ENCODE measurements at regions not wholly inside any gene's neighbourhood (a gene's known extent, or its start where the extent isn't known, plus 50 kb on each side); places are given as distances from the start of the nearest gene placed in this dataset.

GRCh38 chr20:11838076-11838636, 79.5 kb upstream of the BTBD3 start:
- H2AFZ ChIP-seq (ENCODE audit: low read depth, low read length), result no peak overlapping the region
- no peak overlapping the region for H3K27ac ChIP-seq (ENCODE audit: low read length)
- no peaks in the 10 kb centered on the region for H3K36me3 ChIP-seq (ENCODE audit: insufficient read depth, low read length)
- H4K20me1 ChIP-seq (ENCODE audit: insufficient read depth), result no peaks in the 10 kb centered on the region
- no peaks in the 10 kb centered on the region for H3K79me2 ChIP-seq (replicated peaks; ENCODE audit: insufficient read depth, low read length)
- H3K9me3 ChIP-seq (ENCODE audit: low read length), result no peaks in the 10 kb centered on the region
- no peaks in the 10 kb centered on the region for H3K27me3 ChIP-seq (ENCODE audit: insufficient read depth, low read depth, low read length)
- H3K4me3 ChIP-seq (ENCODE audit: low read length), result no peak overlapping the region
- no peaks in the 10 kb centered on the region for H3F3A ChIP-seq (ENCODE audit: insufficient read depth, low read length, poor library complexity, severe bottlenecking)
- no peaks in the 10 kb centered on the region for H3K9me2 ChIP-seq (ENCODE audit: insufficient read depth, low read length)
- H3K9ac ChIP-seq (ENCODE audit: low read length), result no peak overlapping the region
- no peak for TF ChIP-seq TAF1 (IDR thresholded peaks at IDR 0.05; ENCODE audit: low read depth)
- TF ChIP-seq SMC3 (conservative IDR thresholded peaks at IDR 0.05; ENCODE audit: poor library complexity), result no peak
- TF ChIP-seq MXI1 (conservative IDR thresholded peaks at IDR 0.05; ENCODE audit: poor library complexity, severe bottlenecking), result no peak
- no peak for TF ChIP-seq CTCF (IDR thresholded peaks at IDR 0.05; ENCODE audit: poor library complexity, severe bottlenecking)
- TF ChIP-seq EZH2 (IDR thresholded peaks at IDR 0.05; ENCODE audit: borderline replicate concordance, insufficient read depth, low read length, poor library complexity, severe bottlenecking), result no peak
- no peak overlapping the region for H3K4me2 ChIP-seq (ENCODE audit: low read length)

GRCh38 chr20:11841972-11842461, 75.7 kb upstream of the BTBD3 start:
- Histone ChIP-seq H3K9ac (ENCODE audit: low read length) (no peak overlapping the region), H3K27ac (ENCODE audit: low read length) (no peak overlapping the region), H3K4me3 (ENCODE audit: low read length) (no peak overlapping the region), H2AFZ (ENCODE audit: low read depth, low read length) (no peak overlapping the region), H3K9me2 (ENCODE audit: insufficient read depth, low read length) (no peaks in the 10 kb centered on the region), H3K36me3 (ENCODE audit: insufficient read depth, low read length) (no peaks in the 10 kb centered on the region), H3K4me2 (ENCODE audit: low read length) (no peak overlapping the region), H3F3A (ENCODE audit: insufficient read depth, low read length, poor library complexity, severe bottlenecking) (no peaks in the 10 kb centered on the region), H3K27me3 (ENCODE audit: insufficient read depth, low read depth, low read length) (no peaks in the 10 kb centered on the region), H4K20me1 (ENCODE audit: insufficient read depth) (no peaks in the 10 kb centered on the region), H3K79me2 (replicated peaks; ENCODE audit: insufficient read depth, low read length) (no peaks in the 10 kb centered on the region), H3K9me3 (ENCODE audit: low read length) (no peaks in the 10 kb centered on the region)
- TF ChIP-seq POLR2AphosphoS5 (IDR thresholded peaks at IDR 0.05) (no peak), EZH2 (IDR thresholded peaks at IDR 0.05; ENCODE audit: borderline replicate concordance, insufficient read depth, low read length, poor library complexity, severe bottlenecking) (no peak), RAD21 (conservative IDR thresholded peaks at IDR 0.05) (no peak), CTCF (IDR thresholded peaks at IDR 0.05; ENCODE audit: poor library complexity, severe bottlenecking) (no peak), EP300 (conservative IDR thresholded peaks at IDR 0.05; ENCODE audit: poor library complexity, severe bottlenecking) (no peak), TAF1 (IDR thresholded peaks at IDR 0.05; ENCODE audit: low read depth) (no peak), MXI1 (conservative IDR thresholded peaks at IDR 0.05; ENCODE audit: poor library complexity, severe bottlenecking) (no peak)

GRCh38 chr20:11843289-11843688, 74.4 kb upstream of the BTBD3 start:
- no peaks in the 10 kb centered on the region for H3K9me3 ChIP-seq (ENCODE audit: low read length)
- TF ChIP-seq POLR2AphosphoS5 (IDR thresholded peaks at IDR 0.05), result no peak
- TF ChIP-seq EP300 (conservative IDR thresholded peaks at IDR 0.05; ENCODE audit: poor library complexity, severe bottlenecking), result no peak
- no peak for TF ChIP-seq SMC3 (conservative IDR thresholded peaks at IDR 0.05; ENCODE audit: poor library complexity)
- TF ChIP-seq MXI1 (conservative IDR thresholded peaks at IDR 0.05; ENCODE audit: poor library complexity, severe bottlenecking), result no peak
- no peak for TF ChIP-seq TAF1 (IDR thresholded peaks at IDR 0.05; ENCODE audit: low read depth)
- no peak for TF ChIP-seq REST (IDR thresholded peaks at IDR 0.05; ENCODE audit: borderline replicate concordance)
- no peak for TF ChIP-seq RAD21 (conservative IDR thresholded peaks at IDR 0.05)
- TF ChIP-seq CTCF (IDR thresholded peaks at IDR 0.05; ENCODE audit: poor library complexity, severe bottlenecking), result no peak
- TF ChIP-seq EZH2 (IDR thresholded peaks at IDR 0.05; ENCODE audit: borderline replicate concordance, insufficient read depth, low read length, poor library complexity, severe bottlenecking), result no peak
- no peak overlapping the region for H3K4me3 ChIP-seq (ENCODE audit: low read length)

More at GRCh38 chr20:11843289-11843688, 74.4 kb upstream of the BTBD3 start:
- Histone ChIP-seq H3K4me2 (ENCODE audit: low read length) (no peak overlapping the region), H2AFZ (ENCODE audit: low read depth, low read length) (no peak overlapping the region), H3F3A (ENCODE audit: insufficient read depth, low read length, poor library complexity, severe bottlenecking) (no peaks in the 10 kb centered on the region), H3K9me2 (ENCODE audit: insufficient read depth, low read length) (no peaks in the 10 kb centered on the region), H3K9ac (ENCODE audit: low read length) (no peak overlapping the region), H3K27ac (ENCODE audit: low read length) (no peak overlapping the region), H3K27me3 (ENCODE audit: insufficient read depth, low read depth, low read length) (no peaks in the 10 kb centered on the region), H3K79me2 (replicated peaks; ENCODE audit: insufficient read depth, low read length) (no peaks in the 10 kb centered on the region), H4K20me1 (ENCODE audit: insufficient read depth) (no peaks in the 10 kb centered on the region), H3K36me3 (ENCODE audit: insufficient read depth, low read length) (no peaks in the 10 kb centered on the region)

Measured in neural cell (in vitro differentiated cells).